ENCODE measurements at regions not wholly inside any gene's neighbourhood (a gene's known extent, or its start where the extent isn't known, plus 50 kb on each side); places are given as distances from the start of the nearest gene placed in this dataset.

DNA sequence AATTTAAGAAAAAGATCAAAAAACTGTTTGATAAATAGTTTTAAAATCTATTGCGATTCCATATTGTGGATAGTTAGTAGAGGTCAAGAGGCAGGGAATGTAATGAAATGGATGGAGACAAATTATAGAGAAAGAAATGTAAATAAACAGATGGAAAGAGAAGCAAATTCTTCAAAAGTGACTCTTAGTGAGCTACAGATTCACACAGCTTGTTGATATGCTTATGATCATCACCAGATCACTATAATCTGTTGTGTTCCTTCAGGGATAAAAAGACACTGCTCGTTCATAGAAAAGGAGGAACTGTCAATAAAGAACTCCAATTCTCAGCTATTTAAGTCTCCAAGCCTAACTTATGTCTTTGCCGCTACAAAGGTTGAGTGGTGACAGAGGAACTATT, 251.4 kb upstream of the SEMA3C start:
- no peaks in the 10 kb centered on the region for H4K20me1 ChIP-seq (ENCODE audit: insufficient read depth, low read length, poor library complexity, severe bottlenecking)
- H3K36me3 ChIP-seq (ENCODE audit: insufficient read depth, low read length) = no peaks in the 10 kb centered on the region
- H3K79me2 ChIP-seq (ENCODE audit: insufficient read depth, low read length) = no peaks in the 10 kb centered on the region
- no peaks in the 10 kb centered on the region for H3K9me2 ChIP-seq (replicated peaks; ENCODE audit: low read depth, low read length)
- H3K4me2 ChIP-seq (ENCODE audit: low read depth, low read length, poor library complexity, severe bottlenecking) = no peak overlapping the region
- H3K27me3 ChIP-seq (ENCODE audit: insufficient read depth, low read length, poor library complexity, severe bottlenecking) = no peaks in the 10 kb centered on the region
- H3K4me3 ChIP-seq (ENCODE audit: low read length, poor library complexity, severe bottlenecking) = no peak overlapping the region
- H3K4me1 ChIP-seq (ENCODE audit: insufficient read depth, low read length, poor library complexity, severe bottlenecking) = no peaks in the 10 kb centered on the region
- TF ChIP-seq EZH2phosphoT487 (IDR thresholded peaks at IDR 0.05; ENCODE audit: borderline replicate concordance) = no peak
- TF ChIP-seq, protein P1, sequence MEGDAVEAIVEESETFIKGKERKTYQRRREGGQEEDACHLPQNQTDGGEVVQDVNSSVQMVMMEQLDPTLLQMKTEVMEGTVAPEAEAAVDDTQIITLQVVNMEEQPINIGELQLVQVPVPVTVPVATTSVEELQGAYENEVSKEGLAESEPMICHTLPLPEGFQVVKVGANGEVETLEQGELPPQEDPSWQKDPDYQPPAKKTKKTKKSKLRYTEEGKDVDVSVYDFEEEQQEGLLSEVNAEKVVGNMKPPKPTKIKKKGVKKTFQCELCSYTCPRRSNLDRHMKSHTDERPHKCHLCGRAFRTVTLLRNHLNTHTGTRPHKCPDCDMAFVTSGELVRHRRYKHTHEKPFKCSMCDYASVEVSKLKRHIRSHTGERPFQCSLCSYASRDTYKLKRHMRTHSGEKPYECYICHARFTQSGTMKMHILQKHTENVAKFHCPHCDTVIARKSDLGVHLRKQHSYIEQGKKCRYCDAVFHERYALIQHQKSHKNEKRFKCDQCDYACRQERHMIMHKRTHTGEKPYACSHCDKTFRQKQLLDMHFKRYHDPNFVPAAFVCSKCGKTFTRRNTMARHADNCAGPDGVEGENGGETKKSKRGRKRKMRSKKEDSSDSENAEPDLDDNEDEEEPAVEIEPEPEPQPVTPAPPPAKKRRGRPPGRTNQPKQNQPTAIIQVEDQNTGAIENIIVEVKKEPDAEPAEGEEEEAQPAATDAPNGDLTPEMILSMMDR (conservative IDR thresholded peaks at IDR 0.05; ENCODE audit: low read length) = no peak
- H2AFZ ChIP-seq (ENCODE audit: low read length) = no peak overlapping the region
- H3K9ac ChIP-seq (ENCODE audit: low read depth, low read length, poor library complexity, severe bottlenecking) = no peak overlapping the region
- H3F3A ChIP-seq (ENCODE audit: low read depth) = no peaks in the 10 kb centered on the region
- H3K9me3 ChIP-seq (ENCODE audit: insufficient read depth, low read depth, low read length) = no peaks in the 10 kb centered on the region

DNA sequence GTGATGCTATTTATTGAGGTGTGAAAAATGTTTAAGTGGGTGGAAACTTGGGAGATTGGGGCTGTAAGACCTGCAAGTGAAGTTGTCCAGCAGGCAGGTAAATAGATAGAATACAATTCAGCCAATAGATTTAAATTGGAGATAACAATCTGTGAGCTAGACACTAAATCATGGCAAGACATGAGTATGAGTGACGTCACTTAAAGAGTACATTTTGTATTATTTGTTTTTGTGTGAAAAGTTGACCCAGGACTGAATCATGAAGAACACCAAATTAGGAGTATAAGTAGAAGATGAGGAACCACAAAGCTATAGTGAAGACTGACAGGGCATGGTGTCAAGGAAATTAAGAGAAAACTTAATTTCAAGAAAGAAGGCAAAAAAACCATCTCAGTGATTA, 249.1 kb upstream of the SEMA3C start:
- no peak overlapping the region for H3K9ac ChIP-seq (ENCODE audit: low read depth, low read length, poor library complexity, severe bottlenecking)
- no peaks in the 10 kb centered on the region for H3K36me3 ChIP-seq (ENCODE audit: insufficient read depth, low read length)
- H3K27me3 ChIP-seq (ENCODE audit: insufficient read depth, low read length, poor library complexity, severe bottlenecking) = no peaks in the 10 kb centered on the region
- H3K9me3 ChIP-seq (ENCODE audit: insufficient read depth, low read depth, low read length) = no peaks in the 10 kb centered on the region
- no peak overlapping the region for H3K4me2 ChIP-seq (ENCODE audit: low read depth, low read length, poor library complexity, severe bottlenecking)
- no peak for TF ChIP-seq EZH2phosphoT487 (IDR thresholded peaks at IDR 0.05; ENCODE audit: borderline replicate concordance)
- TF ChIP-seq, protein P1 (conservative IDR thresholded peaks at IDR 0.05; ENCODE audit: low read length) = no peak
- no peaks in the 10 kb centered on the region for H3K4me1 ChIP-seq (ENCODE audit: insufficient read depth, low read length, poor library complexity, severe bottlenecking)
- H3K9me2 ChIP-seq (replicated peaks; ENCODE audit: low read depth, low read length) = no peaks in the 10 kb centered on the region
- H3K4me3 ChIP-seq (ENCODE audit: low read length, poor library complexity, severe bottlenecking) = no peak overlapping the region
- H4K20me1 ChIP-seq (ENCODE audit: insufficient read depth, low read length, poor library complexity, severe bottlenecking) = no peaks in the 10 kb centered on the region
- H3K79me2 ChIP-seq (ENCODE audit: insufficient read depth, low read length) = no peaks in the 10 kb centered on the region
- H3F3A ChIP-seq (ENCODE audit: low read depth) = no peaks in the 10 kb centered on the region
- H2AFZ ChIP-seq (ENCODE audit: low read length) = no peak overlapping the region

DNA sequence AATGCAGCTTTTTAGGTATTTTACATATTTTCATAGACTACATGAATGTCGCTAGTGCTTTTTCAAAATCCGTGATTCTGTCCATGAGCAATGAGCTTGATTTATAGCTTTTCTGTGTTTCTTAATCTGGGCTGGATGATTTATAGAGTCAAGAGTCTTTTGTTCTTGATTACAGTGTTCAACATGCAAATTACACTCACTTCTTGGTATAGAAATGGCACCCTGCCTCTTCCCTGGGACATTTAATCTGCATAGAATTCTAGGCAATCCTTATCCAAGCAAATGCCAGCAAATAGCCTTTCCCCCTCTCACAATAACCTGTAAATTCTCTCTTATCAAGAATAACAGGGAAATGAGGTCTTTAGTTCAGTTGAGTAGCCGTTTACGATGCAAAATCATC, 246.2 kb upstream of the SEMA3C start:
- Histone ChIP-seq H3K9me2 (replicated peaks; ENCODE audit: low read depth, low read length) (no peaks in the 10 kb centered on the region), H3K4me3 (ENCODE audit: low read length, poor library complexity, severe bottlenecking) (no peak overlapping the region), H3K27me3 (ENCODE audit: insufficient read depth, low read length, poor library complexity, severe bottlenecking) (no peaks in the 10 kb centered on the region), H4K20me1 (ENCODE audit: insufficient read depth, low read length, poor library complexity, severe bottlenecking) (no peaks in the 10 kb centered on the region), H3K79me2 (ENCODE audit: insufficient read depth, low read length) (no peaks in the 10 kb centered on the region), H3K9ac (ENCODE audit: low read depth, low read length, poor library complexity, severe bottlenecking) (no peak overlapping the region), H3K9me3 (ENCODE audit: insufficient read depth, low read depth, low read length) (no peaks in the 10 kb centered on the region), H3K4me2 (ENCODE audit: low read depth, low read length, poor library complexity, severe bottlenecking) (no peak overlapping the region), H3F3A (ENCODE audit: low read depth) (no peaks in the 10 kb centered on the region), H3K4me1 (ENCODE audit: insufficient read depth, low read length, poor library complexity, severe bottlenecking) (no peaks in the 10 kb centered on the region), H2AFZ (ENCODE audit: low read length) (no peak overlapping the region), H3K36me3 (ENCODE audit: insufficient read depth, low read length) (no peaks in the 10 kb centered on the region)
- TF ChIP-seq, protein P1 (conservative IDR thresholded peaks at IDR 0.05; ENCODE audit: low read length) = no peak
- TF ChIP-seq EZH2phosphoT487 (IDR thresholded peaks at IDR 0.05; ENCODE audit: borderline replicate concordance) = no peak
